HG02610 (cell line): ENCODE measurements at regions not wholly inside any gene's neighbourhood (a gene's known extent, or its start where the extent isn't known, plus 50 kb on each side); places are given as distances from the start of the nearest gene placed in this dataset.
"Not testable (repeated sequence)": the region's sequence is repeated elsewhere in the genome, so short reads cannot be mapped to it uniquely, and the experiment has no call there.

Source experiments
- ATAC-seq: cut with Tn5 transposase; IDR thresholded peaks from one replicate; pipeline ENCODE4 v1.9.1; 2021; ENCODE audit warnings: mild to moderate bottlenecking, moderate library complexity; ENCODE audit not compliant: unreplicated experiment

DNA sequence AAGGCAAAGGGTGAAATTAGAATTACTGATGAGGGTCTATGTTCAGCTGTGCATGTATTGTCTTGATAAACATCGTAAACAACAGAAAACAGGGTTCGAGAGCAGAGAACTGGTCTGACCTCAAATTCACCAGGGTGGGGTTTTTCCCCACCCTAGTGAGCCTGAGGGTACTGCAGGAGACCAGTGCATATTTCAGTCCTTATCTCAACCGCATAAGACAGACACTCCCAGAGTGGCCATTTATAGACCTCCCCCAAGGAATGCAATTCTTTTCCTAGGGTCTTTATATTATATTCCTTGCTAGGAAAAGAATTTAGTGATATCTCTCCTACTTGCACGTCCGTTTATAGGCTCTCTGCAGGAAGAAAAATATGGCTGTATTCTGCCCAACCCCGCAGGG, 257.0 kb upstream of the OSR1 start:
- ATAC-seq = not testable (repeated sequence)

- no peak for ATAC-seq
Observed at GRCh38 chr2:19614066-19614465, 255.6 kb upstream of the OSR1 start.

DNA sequence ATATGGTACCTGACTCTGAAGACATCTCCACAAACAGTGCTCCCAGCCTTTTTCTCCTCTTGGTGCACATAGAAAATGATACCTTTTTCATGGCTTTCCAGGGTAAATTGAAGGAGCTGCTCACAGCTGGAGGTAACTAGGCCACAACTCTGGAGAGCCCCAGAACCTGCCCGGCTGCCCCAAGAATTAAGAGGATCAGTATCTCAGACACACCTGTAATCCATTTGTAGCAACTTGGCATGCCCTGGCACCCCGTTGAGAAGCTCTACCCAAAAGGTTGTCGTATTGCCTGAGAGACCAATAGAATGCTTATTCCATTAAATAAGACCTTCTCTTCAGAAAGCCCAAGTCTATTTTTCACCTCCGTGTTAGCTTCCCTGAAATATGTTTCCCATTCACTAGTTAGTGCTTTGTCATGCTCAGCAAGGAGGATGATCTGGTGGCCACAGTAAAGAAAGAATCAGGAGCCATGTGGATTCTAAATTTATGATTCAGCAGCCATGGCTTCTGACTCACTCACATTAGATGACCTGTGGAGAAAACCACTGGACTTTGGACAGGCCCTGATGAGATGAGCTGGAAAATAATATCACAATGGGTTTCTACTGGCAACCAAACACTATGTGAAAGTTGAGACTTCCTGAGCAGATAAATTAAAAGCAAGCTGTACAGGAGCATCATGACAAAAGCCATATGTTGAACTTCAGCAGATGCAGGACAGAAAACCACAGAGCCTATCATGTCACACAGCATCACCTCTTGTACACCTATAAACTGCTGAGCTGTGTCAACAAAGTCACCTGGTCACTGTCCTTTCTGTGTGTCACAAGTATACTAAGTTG, 253.3 kb upstream of the OSR1 start:
- no peak for ATAC-seq

GRCh38 chr2:19609266-19609665, 250.8 kb upstream of the OSR1 start:
- ATAC-seq = no peak

DNA sequence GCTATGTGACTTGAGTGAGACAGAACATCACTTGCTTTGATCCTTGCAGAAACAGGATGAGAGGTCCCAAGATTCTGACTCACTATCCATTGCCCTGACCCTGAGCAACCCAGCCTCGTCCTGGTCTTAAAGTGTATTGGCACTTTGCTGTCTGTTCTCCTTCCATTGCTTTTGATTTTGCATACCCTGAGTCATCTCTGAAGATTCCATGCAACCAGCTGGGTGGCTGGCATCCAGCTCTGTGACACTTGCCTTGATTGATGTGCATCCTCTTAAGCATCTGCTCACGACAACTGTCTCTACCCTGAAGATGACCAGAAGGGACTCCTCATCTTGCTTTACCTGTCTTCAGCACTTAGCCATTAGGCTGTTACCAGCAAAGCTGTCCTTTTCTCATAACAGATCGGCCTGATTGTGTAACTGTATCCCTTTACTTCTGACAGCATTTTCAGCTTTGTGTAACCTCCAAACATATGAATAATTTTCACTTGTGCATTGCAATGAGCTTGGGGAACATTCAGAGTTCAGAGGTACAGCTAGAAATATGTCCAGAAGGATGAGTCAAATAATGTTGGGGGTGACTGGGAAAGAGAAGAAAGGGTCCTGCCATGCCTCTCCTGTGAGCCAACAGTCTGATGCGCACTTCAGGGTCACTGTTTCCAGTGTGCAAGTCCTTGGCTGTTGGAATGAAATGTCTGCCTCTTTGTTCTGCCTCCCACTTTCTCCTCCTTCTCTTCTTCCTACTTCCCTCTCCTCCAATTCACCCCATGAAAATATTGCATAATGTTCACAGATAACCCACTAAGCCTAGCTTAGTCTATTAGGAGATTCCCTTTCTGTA, 249.7 kb upstream of the OSR1 start:
- ATAC-seq = no peak

DNA sequence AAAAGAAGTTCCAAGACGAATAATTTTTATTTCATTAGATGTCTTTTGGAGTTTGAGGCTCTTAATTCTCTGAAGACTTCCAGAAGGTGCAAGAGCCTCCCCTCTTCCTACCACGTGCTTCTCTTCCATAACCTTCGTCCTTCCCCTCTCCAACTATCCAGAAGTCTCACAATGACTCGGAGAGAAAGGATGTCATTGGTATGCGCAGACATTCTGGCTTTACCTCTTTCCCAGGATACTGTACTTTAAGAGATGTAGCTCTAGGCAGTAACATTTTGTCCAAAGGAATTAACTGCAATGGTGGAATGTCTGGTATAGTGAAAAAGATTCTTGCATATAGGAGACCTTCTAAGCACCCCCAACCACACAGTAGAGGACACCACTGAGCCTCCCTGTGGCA, 249.0 kb upstream of the OSR1 start:
- no peak for ATAC-seq

DNA sequence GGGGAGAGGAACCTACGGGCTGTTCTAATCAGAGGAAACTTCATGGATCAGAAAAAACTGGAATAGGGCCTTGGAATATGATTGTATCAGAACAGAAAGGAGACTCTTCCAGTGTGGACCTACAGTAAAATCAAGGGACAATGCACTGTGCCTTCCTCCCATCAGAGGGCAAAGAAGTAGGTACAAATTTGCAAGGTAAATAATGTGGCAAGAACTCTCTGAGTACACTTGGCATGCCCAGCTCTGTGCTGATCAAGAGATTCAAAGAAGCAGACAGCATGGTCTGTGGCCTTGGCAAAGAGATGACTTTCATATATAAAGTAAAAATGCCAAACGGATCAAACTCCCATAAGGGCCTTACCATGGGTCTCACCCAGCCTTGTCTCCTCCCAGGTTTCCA, 242.6 kb upstream of the OSR1 start:
- no peak for ATAC-seq

DNA sequence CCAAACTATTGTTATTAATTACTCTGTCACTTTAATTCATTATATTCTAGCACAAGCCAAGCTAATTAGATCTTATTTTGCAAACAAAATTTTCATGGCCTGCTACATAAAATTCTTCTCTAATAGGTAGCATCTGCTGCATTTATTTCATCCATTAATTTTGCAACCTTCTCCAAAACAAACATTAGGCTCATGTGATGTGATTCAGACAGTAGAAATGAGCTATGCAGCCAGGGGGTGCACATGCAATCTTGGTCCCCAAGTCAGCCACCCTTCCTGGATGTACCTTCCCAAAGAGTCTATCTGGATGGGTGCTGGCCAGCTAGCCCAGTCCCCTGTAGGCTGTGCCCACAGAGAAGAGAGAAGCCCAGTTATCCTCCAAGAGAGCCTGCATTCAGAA, 242.1 kb upstream of the OSR1 start:
- ATAC-seq = no peak

DNA sequence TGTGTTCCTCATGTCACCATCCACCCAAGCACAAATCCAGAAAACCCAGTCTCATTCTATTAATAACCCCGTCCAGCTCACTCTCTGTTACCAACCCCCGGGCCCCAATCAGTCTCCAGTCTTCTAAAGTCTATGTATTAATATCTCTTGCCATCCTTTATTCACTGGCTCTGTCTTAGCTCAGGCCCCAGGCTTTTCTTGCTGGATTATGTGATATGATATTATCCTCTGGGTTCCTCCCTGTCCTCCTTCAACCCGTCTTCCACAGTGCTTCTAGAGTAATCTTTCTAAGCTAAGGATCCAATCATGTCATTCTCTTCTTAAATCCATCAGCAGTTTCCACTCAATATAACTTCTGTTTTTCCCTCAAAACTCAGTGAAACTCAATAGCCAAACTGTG, 240.5 kb upstream of the OSR1 start:
- no peak for ATAC-seq

GRCh38 chr2:19592197-19592596, 233.8 kb upstream of the OSR1 start:
- ATAC-seq = no peak

- ATAC-seq = no peak
Observed at GRCh38 chr2:19589791-19590190, 231.4 kb upstream of the OSR1 start.

- ATAC-seq = no peak
Observed at GRCh38 chr2:19580830-19581229, 222.4 kb upstream of the OSR1 start.

DNA sequence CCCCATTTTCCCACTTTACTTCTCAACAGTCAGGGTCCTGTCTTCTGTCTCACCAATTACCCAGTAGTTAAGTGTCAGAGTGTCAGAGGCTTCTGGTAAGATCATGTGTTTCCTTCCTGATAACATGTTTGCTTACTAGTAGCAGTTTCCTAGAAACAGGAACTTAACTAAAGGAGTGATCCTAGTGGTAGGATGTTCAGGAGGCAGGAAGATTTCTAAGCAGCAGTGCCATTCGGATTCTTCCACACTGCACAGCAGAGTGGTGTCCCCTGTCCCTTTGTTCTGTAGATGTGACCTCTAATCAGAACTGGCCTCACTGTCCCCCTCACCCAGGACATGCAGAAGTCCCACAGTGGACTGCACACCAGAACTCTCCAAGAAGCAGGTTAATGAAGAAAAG, 221.8 kb upstream of the OSR1 start:
- ATAC-seq = no peak

- ATAC-seq = no peak
Observed at GRCh38 chr2:19579461-19579860, 221.0 kb upstream of the OSR1 start.

GRCh38 chr2:19577723-19578122, 219.3 kb upstream of the OSR1 start:
- ATAC-seq = no peak

DNA sequence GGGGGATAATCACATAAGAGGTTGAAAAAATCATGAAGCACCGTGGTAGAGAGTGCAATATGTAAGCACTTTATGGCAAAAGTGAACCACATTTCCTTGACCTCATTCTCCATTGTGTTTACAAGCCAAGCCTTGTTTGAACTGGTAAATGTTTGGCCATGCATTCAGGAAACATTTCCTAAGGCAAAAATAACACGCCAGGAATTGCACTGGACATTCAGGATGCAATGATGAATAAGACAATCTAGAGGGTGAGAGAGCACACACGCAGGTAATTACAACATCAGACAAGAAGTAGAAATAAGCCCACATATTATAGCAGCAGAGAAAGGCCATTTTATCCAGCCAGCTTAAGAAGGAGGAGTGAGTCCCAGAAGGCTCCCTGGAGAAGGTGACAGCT, 218.0 kb upstream of the OSR1 start:
- no peak for ATAC-seq

DNA sequence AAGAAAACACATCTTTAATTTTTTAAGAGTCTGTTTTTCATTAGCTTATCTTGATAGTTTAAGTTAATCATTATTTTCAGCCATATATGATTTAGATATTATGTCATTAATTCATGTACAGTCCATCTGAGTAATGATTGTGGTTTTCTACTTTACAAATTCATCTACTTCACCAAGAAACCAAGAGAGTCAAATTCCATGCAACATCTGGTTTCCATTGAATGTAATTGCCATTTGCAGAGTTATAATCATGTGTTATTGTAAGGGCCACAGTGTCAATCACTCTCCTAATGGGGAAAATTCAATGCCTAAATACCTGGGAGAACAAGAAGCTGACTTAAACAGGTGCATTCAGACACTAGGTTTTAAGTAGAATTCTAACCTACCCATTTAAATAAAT, 217.2 kb upstream of the OSR1 start:
- ATAC-seq = no peak

- ATAC-seq = no peak
Observed at GRCh38 chr2:19574778-19575260, 216.4 kb upstream of the OSR1 start.

- ATAC-seq = no peak
Observed at GRCh38 chr2:19573784-19574183, 215.4 kb upstream of the OSR1 start.

DNA sequence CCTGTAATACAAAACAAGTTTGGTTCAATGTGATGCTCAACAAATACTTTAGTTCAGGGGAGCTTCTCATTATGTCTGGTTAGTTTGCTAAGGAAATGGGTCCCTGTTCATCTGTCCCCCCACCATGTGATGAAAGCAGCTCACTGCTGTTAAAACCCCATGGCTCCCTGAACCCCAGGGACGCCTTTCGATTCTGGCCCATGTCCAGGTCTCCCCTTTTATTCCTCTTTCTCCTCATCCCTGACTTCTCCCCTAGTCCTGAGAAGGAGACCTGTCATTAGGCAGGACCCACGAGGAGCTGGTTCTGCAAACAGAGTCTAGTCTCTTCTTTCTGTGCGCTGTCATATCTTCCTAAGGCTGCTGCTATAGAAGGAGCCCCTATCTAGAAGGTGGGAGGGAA, 213.3 kb upstream of the OSR1 start:
- no peak for ATAC-seq

DNA sequence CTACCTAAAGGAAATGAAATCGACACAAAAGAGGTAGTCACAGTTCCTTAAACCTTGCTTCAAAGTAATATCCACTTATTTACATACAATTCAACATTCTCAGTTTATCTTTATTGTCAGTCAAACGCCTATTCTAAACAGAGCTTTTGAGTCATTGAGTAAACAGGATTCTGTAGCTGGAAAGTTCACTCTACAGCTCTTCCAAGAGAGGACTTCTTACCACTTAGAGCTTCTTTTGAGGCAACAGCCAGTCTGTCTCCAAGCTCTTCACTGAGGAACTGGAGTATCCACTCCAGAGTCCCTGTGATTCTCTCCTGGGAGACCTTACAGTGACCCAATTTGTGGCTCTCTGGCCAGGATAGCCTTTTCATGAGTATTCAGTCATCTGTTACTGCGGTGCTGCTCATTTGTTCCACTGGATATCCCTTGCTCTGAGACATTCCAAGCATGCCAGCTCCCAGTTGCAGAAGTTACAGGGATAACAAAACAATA, 210.9 kb upstream of the OSR1 start:
- no peak for ATAC-seq

DNA sequence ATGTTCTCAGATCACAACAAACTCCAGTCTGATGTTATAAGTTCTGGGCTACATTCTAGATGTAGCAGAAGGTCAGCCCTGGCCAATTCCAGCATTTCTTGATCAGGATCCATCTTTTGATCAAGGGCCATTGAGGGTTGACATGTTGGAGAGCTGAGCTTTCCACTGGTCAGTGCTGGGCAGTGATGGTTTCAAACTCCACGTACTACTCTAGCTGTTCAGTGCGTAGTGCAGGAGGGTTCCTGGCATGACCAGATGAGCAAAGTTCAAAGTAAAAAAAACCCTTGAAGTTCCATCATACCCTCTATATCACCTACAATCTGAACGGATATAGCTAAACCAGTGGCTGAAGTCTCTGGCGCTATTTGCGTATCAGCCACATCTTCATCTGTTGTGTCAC, 210.4 kb upstream of the OSR1 start:
- no peak for ATAC-seq
